Amygdala (tissue), 56 donors: ENCODE measurements at regions not wholly inside any gene's neighbourhood (a gene's known extent, or its start where the extent isn't known, plus 50 kb on each side); places are given as distances from the start of the nearest gene placed in this dataset.
A peak's percentile ranks its signal among the peaks of the same experiment; 100 is the strongest.

ENCODE experiments used
- DNase-seq, 56 donors: peaks; one replicate each; lab custom pipeline; 2025; lab: John Stamatoyannopoulos, UW

DNA sequence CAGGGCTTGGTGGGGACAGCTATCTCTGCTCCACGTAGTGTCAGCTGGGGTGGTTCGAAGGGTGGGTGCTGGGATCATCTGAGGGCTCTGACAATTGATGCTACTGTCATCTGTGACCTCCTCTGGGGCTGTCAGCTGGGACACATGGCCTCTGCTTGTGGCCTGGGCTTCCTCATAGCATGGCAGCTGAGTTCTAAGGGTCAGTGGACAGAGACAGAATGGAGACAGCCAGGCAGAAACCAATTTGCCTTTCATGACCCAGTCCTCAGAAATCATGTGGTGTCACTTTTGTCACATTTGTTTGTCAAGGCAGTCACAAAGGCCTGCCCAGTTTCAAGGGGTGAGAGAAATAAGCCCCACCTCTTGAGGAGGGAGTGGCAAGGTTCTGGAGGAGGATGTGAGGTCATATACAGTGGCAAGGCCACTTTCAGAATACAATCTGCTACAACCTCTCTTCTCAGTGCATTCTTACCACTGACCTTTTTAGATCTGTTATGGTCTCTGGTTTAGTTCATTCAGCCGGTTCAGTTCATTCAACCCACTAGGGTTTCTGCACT lies 103.6 kb upstream of the BCOR start:
- no peak for DNase-seq

DNA sequence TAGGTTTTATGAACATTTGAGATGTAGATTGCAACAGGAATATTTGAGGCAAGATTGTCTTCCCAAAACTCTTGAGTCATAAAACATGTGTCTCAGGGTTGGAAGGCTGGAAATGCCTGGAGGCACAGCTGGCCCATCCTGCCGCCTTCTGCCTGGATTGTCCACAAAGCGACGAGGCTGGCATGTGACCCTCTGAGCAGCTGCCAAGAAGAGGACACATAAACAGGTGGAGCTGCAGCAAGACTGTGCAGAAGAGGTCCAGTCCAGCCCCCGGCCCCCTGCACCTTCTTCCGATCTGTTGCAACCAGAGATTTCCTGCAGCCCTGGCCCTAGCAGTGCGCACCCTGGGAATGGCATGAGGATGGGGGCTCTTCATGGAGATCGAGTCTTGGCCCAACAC lies 101.9 kb upstream of the BCOR start:
- no peak for DNase-seq

DNA sequence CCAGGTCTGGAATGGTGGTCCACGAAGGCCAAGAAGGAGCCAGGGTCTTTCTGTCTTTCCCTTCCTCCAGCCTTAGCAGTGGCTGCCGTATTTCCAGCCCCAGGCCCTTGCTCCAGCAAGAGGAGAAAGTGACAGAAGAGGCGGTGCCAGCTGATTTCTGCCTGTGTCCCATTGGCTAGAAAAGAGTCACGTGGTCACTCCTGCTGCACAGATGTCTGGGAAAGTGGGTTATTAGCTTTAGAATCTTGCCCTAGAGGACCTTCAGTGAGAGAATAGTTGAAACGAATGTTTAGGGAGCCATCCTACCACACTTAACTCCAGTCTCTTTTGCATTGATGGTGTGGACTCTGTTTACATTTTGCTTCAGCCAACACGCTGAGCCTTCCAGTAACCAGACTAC lies 99.3 kb upstream of the BCOR start:
- DNase-seq, result no peak

DNA sequence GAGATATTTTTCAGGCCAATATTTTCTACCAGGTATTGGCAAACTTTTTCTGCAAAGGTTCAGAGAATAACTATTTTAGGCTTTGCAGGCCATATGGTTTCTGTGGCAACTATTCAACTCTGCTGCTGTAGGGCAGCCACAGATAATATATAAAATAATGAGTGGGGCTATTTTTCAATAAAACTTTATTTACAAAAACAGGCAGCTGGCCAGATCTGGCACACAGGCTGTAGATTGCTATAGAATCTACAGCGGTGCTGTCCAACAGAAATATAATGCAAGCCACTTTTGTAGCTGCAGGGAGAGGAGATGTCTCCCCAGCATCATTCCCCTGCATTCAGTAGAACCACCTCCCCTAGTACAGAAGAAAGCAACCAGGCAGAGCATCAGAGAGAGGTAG lies 97.6 kb upstream of the BCOR start:
- no peak for DNase-seq

DNA sequence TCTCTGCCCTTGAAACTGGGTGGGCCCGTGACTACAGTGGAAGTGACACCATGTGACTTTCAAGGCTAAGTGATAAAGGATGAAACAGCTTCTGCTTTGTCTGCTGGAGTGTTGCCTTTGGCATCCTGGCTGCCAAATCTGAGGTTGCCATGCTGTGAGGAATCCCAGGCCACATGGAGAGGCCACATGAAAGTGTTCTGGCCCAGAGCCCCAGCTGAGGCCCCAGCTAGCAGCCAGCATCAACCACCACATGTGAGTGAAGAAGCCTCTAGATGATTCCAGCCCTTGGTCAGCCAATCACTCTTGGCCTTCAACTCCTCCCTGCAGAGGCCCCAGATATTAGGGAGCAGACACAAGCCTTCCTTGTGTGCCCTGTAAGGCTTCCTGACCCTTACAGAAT lies 94.4 kb upstream of the BCOR start:
- DNase-seq, result no peak

DNA sequence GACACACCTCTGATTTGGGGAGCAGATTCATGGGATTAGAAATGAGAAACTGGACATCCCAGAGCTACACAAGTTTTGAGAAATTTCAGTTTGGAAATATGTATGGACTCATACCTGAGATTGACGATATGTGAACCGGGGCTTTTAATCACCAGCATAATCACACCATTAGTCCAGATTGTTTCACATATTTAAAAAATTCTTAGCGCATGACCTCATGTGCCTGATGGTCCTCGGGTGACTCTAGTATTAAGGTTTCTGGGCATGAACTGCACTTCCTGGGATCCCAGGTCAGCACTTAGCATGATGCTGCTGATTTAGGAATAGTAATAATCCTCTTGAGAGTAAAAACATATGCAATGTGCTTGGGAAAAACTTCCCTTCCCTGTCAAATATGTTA lies 91.9 kb upstream of the BCOR start:
- DNase-seq, result no peak

DNA sequence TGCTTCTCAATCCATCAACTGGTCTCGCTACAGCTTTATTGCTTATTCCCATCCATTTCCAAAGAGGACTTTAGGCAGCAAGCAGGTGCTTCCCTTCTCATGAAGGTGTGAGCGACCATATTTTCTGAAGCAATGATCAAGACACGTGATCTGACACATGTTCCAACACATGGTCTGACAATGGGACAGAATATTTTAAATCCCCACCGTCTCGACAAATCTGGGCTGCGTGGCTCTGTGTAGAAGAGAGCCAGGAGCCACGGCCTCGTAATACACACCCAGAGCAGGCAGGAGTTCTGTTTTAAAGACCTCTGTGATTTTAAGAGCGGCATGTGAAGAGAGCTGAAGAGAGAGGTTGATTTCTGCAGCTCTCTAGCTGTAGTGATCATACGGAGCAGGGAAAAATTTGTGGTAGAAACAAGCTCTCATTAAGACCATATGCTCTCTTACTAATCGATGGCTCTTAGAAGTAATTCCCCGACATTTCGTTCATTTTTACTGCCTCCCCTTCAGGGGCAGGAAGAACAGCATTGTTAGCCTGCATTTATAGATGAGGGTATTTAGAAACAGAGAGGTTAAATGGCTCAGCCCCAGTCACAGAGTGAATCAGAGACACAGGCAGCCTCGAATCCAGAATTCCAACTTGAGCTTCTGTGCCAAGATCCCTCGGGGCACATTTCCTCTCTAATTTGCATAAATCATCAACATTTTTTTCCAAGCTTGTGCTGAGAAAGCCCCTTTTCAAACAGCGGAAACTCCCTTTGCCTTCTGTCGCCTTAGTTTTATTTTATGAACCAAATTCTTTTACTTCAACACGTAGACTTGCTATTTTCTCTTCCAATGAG lies 91.0 kb upstream of the BCOR start:
- no peak for DNase-seq

DNA sequence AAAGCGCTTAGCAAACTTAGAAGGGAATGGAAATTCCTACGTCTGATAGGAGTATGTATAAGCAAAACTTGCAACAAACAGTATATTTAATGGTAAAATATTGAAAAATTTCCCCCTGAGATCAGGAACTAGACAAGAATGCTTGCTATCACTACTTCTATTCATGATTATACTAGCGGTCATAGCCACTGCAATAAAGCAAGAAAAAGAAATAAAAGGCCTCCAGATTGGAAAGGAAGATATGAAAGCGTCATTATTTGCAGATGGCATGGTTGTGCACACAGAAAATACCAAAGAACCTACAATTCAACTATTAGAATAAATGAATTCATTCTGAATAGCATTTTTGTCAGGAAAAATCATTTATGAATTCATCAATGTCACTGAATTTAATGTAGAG lies 87.2 kb upstream of the BCOR start:
- no peak for DNase-seq

DNA sequence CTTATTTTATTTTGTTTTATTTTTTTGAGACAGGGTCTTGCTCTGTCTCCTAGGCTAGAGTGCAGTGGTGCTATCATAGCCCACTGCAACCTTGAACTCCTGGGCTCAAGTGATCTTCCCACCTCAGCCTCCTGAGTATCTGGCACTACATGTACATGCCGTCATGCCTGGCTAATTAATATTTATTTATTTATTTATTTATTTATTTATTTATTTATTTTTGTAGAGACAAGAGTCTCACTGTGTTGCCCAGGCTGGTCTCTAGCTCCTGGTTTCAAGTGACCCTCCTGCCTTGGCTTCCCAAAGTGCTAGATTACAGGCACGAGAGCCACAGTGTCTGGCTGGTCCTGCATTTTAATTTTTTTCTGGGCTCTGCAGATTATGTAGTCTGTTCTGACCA lies 84.9 kb upstream of the BCOR start:
- no peak for DNase-seq

DNA sequence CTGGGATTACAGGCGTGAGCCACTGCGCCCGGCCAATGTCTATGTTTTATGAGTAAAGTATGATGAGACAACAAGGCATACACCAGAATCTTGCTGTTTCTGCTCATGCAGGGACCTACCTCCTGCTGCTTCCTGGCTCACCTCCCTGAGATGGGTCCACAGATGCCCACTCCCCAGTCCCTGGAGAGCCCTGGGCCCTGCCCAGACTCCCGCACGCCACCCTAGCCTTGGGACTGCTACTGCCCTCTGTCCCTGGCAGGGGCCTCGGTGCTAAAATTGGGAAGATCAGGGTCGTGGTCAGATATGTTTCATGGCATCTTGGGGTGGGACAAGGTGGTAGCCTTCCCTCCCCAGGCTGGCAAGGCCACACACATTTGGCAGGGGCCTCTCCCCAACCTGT lies 84.3 kb upstream of the BCOR start:
- DNase-seq, result no peak

DNA sequence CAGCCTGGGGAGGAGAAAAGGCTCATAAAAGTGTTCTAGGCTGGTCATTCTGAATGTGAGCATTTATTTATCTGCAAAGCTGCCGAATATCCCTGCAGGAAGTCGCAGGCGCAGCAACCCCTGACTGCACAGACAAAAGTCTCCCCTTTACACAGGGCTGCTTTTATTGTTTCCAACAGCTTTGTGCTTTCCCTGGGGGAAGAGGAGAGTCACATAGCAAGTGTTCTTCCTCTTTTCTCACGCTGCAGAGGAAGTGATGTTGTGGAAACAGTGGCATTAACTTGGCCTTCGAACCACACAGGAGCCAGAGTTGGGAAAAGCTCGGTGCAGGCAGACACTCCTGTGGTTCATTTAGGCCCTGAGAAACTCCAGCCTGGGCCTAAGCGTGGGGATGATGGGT lies 81.5 kb upstream of the BCOR start:
- DNase-seq, result peak in 1 of 56 donors; percentile 11

DNA sequence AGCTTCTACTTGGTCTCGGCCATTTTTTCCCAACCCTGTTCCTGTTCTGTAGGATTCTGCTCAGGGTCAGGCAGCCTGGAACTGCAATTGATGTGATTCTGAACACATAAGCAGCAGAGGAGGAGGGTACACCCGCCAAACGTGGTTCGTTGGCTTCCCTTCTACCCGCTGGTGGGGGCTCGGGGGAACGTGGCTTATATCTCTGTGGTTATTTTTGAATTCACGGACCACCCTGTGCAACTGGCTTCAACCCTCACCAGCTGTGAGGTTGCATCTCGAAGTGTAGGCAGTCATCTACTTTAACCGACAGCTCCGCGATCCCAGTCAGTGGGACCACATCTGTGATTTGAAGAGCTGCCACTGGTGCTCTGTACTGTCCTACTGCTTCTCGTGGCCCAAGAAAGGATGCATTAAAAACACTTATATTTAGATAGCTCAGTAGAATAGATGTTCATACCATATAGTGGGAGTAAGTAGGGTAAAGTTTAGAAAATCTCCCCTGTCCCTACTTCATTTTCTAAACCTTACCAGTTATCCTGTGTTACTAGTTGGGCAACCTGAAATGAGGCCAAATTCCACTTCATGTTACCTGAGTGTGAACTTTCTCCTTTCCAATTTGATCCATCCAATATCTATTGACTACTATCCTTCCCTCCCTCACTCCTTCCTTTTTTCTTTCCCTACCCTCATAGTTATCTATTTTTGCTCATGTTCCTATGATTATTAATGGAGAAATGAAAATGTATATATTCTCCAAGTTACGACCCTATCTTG lies 80.4 kb upstream of the BCOR start:
- no peak for DNase-seq

DNA sequence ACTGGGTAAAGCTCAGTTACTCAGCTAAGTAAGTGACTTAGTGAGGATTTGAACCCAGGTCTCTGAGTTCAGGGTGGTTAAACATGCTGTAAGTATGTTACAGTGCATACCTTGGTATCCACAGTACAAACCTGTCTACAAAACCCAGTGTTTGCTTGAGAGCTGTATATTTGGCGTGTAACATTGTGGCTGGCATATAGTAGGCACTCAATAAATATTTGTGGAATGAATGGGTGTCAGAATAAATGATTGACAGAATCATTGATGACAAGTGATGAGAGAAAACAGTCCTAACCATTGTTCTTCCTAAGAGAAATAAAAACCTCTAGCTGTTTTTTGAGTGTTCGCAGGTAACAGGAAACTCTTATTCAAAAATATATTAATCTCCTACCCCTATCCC lies 79.7 kb upstream of the BCOR start:
- no peak for DNase-seq

DNA sequence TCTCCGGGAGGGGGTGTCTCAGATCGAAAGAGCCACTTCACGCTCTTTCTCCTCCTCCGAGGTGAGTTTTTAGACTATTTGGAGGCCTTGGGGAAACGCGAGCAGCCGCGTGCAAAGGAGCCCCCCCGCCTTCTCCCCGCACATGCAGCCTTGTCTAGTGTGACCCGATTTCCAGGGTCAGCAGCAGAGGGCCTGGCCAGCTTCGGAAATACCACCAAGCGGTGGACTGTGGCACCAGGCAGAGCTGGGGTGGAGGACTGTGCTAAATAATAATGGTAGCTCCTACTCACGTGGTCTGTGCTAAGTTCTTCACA lies 79.3 kb upstream of the BCOR start:
- peak in 11 of 56 donors; percentile 4 to 47 (median 21) for DNase-seq

DNA sequence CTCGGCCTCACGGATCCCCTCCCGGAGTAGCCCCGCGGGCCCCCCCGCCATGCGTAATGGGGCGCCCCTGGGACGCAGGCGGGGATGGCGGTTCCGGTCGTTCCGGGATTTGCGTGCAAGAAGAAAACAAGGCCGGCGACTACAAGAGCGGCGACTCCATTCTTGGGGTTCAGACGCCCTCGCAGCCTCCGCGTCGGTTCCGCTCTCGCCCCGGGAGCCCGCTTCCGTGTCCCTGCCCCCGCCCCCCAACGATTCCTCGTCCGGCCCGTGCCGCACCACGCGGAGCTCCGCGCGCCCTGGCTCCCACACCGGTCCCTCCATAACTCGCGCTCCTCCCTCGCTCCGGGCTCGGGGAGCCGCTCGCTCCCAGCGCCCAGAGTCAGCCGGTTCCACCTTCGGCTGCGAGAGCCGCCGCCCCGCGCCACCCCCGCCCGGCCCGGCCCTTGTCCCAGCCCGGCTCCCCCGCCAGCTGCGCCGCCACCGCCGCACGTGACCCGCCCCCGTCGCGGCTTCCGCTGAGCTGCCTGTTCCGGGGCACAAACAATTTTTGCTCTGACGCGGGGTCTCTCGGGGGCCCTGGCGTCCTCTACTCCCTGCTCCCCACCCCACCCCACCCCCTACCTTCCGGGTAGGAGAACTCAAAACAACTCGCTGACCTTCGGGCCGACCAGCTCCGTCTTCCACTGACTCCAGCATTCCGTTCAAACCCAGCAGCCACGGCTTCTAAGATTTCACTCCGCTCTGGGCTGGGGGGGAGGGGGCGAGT lies 78.8 kb upstream of the BCOR start:
- DNase-seq, result peak in 39 of 56 donors; percentile 5 to 73 (median 37)

DNA sequence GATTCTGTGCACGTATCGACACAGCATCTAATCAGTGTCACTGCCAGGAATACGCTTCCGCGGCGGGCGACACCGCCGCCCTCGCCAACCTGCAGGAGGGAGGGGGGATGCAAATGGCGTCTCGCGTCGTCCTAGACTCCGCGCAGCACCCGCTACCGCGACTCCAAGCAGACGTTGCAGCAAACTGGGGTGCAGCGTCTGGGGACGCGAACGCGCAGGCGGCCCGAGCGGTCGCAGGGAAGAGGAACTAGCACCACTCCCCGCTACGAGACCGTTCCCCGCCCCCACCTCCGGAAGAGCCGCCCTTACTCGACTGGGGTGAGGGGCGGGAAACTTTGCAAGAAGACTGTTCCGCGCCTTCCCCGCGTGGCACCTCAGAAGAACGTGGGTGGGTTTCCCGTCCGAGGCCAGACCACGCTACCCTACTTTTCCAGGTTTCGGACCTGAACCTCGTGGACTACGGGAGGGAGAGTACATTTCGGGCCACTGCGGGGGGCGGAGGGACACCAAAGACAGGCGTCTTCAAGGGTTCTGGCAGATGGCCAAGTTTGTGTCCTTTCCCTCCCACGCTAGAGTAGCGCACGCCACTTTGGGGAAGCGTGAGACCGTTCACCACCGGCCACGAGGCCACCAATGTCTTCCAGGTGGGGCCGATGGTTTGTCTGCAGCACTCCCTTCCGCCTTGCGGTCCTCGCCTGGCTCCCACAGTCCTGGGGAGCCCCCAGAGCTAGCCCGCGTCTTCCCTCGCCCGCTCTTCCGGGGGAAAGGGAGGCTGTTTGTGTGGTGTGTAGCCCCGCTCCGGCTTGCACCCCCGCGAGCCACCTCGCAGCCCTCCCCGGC lies 78.0 kb upstream of the BCOR start:
- peak in 39 of 56 donors; percentile 5 to 72 (median 36) for DNase-seq

DNA sequence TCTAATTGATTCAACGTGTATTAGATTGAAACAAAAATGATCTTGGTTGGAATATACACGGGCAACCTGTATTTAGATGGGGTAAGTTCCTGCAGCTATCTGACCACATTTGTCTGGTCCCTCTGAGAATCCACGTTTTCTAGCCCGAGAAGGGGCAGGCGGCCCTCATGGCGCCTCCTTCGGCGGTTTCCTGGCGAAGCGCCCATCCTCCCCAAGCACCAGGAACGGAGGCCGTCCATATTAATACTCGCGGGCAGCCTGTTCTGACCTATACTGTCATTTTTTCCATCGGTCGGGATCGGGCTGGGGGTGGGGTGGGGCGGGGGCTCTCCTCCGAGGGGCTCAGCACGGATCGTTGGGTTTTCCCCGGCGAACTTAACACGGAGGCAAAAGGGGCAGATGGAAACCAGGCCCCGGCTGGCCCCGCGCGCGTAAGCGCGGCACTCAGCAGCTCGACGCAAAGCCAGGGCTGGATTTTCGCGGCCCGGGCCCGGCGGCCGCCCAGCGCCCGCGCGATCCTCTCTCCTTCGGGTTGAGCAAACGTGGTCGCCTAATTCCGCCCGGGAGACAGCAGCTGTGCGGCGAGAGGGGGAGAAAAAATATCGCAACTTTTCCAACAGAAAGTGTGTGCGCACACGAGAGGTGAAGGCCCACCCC lies 77.2 kb upstream of the BCOR start:
- peak in 16 of 56 donors; percentile 1 to 68 (median 39) for DNase-seq

DNA sequence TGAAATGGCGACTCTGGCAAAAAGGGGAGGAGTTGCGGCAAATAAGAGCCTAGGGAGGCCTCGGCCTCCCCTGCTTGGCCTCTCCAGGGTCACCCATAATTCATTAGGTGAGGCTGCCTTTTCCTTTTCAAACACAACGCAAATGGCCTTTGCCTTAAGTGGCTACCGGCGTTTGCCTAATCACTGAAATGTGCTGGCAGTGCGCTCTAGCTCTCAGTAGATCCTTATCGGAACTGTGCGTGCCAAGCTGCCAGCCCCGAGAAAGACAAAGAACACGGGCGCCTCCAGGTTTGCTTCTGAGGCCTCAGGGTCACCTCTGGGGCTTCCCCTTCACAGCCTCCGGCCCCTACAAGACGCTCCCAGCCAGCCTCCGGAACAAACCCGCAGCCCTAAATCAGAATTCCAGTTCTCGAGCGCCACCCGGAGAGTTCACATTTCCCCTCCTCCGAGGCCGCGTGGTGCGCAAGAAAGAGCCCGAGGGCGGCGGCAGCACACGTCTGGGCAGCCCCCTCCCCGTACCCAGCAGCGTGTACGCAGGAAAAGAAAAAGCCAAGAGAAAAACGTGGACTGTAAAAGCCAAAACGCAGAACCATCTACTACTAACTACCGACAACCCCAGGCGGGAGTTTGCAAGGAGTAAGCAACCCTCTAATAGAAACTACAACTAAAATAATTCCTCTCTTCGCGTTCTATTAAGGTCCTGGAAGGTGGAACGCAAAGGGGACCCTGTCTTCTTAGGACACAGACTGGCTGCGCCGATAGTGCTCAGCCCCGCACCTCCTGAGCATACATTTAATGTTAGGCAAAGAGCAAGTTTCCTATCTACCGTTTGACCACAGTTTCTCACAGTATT lies 76.5 kb upstream of the BCOR start:
- DNase-seq, result peak in 4 of 56 donors; percentile 5 to 11 (median 6)
